HG02938 (cell line): ENCODE measurements at regions not wholly inside any gene's neighbourhood (a gene's known extent, or its start where the extent isn't known, plus 50 kb on each side); places are given as distances from the start of the nearest gene placed in this dataset.
"Not testable (repeated sequence)": the region's sequence is repeated elsewhere in the genome, so short reads cannot be mapped to it uniquely, and the experiment has no call there.

ENCODE experiments used
- ATAC-seq: cut with Tn5 transposase; IDR thresholded peaks from one replicate; pipeline ENCODE4 v1.9.1; 2021; ENCODE audit warnings: mild to moderate bottlenecking, moderate library complexity; ENCODE audit not compliant: unreplicated experiment

DNA sequence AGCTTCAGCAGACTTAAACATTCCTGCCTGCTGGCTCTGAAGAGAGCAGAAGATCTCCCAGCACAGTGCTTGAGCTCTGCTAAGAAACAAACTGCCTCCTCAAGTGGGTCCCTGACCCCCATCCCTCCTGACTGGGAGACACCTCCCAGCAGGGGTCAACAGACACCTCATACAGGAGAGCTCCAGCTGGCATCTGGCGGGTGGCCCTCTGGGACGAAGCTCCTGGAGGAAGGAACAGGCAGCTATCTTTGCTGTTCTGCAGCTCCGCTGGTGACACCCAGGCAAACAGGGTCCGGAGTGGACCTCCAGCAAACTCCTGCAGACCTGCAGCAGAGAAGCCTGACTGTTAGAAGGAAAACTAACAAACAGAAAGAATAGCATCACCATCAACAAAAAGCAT, 139.3 kb downstream of the ATXN7L3B start:
- ATAC-seq: not testable (repeated sequence)

DNA sequence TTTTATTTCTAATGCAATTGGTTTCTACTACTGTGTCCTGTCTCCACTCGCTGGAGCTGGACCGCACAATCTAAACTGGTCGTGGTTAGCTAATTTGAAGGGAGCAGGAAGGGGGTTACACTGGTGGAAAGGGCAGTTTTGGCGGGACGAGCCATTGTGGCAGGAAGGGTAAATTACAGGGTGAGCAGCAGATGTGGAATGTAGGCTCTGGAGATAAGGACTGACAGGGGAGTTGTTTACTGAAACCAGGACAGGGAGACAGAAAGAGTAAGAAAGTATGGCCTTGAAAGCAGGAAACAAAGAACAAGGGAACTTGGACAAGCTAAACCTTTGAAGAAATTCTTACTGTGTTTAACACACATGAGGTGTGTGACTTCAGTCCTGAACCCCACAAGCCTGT, 147.8 kb downstream of the ATXN7L3B start:
- no peak for ATAC-seq

- ATAC-seq: peak; percentile 55
These were observed 151.5 kb downstream of the ATXN7L3B start for GRCh38 chr12:74689071-74689655.

GRCh38 chr12:74689929-74690328, 152.3 kb downstream of the ATXN7L3B start:
- no peak for ATAC-seq

DNA sequence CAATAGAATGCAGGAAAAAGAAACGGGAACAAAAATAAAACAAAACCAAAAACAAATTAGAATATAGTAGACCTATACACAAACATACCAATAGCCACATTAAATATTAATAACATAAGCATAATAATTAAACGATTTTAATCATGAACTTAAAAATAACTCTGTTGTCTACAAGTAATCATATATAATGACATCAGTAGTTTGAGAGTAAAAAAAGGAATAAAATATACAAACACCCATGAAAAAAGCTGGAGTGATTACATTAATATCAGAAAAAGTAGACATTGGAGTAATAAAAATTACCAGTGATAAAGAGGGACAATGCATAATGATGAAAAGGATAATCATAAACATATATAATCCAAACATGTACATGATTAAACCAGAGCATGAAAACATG, 181.8 kb downstream of the ATXN7L3B start:
- no peak for ATAC-seq

DNA sequence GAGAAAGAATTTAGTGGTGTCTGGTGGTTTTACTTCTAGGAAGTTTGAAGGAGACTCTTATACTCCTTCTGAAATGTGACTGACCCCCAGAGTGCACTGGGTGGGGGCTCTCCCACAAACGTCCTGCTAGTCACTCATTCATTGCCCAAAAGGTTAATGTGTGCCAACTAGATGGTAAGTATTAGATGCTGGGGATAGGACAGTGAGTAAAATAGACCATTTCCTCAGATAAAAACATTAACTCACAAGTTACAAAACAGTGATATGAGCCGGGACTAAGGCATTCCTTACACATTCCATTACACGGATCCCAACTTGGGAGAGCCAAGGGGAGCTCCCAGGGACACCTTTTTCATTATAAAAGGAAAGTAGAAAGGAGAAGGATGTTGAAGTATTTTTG, 185.1 kb downstream of the ATXN7L3B start:
- ATAC-seq: peak; percentile 48

DNA sequence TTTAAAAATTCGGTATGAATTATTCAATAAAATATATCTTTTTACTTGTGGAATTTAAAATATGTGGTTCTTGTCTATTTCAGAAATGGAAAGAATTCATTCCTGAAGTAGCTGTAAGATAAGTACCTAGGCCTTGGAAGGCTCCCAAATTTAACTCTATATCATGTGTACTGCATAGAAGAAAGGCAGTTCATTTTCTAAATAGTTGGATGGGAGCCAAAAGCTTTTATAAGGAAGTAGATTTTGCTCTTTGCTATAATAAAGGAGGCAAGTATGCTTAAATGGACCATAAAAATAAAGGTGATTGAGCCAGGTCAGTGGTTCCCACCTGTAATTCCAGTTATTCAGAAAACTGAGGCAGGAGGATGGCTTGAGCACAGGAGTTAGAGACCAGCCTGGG, 187.5 kb downstream of the ATXN7L3B start:
- ATAC-seq: no peak

GRCh38 chr12:74728006-74728405, 190.4 kb downstream of the ATXN7L3B start:
- no peak for ATAC-seq

DNA sequence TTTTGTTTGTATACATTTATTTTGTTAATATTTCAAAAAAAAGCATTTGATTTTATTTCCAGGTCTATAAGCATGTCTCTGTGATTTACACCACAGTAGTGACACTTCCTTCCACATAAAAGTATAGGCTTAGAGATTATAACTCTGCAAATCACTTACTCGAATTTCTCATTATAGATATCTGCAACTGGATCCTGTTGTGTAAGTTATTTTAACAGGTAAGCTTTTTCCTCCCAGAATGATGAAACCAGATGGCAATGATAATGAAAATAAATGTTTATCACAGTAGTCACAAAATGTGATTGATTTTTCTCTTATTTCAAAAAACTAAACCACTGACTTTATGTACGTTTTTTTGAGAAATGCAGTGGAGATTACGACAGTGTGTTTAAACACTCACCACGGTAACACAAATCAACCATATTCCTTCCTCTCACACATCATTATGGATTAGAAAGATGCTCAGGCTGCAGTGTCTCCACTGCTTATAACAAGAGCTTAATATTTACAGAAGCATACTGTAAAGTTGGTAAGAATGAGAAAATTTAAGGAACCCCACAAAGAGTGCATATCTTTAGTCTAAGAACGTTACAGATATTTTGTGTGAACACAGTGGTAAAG, 194.6 kb downstream of the ATXN7L3B start:
- ATAC-seq: no peak

DNA sequence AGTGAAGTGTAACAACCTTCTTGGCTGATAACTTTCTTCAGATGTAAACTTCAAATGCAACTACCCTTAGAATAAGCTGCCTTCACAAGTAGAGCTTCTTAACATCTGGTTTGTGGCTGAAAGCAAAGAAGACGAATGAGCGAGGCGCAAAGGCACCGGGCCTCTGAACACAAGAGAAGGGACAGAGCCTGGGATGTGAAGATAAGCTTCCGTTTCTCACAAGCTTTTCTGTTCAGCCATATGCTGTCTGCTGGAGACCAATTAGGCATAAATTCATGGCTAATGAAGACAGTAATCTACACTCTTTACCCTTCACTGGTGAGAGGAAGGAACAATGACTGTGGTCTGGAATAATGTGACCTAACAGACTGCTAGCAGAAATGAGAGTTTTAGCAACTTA, 195.2 kb downstream of the ATXN7L3B start:
- no peak for ATAC-seq

DNA sequence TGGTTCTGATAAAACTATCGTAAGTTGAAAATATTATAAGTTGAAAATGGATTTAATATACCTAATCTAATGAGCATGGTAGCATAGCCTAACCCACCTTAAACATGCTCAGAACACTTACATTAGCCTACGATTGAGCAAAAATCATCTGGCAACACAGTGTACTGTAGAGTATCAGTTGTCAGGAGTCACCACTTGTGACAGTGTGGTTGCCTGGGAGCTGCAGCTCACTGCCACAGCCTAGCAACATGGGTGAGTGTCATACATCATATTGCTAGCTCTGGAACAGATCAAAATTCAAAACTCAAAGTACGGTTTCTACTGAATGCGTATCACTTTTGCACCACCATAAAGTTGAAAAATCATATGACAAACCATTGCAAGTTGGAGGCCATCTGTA, 203.5 kb downstream of the ATXN7L3B start:
- ATAC-seq: no peak

GRCh38 chr12:74747305-74747704, 209.7 kb downstream of the ATXN7L3B start:
- no peak for ATAC-seq

- ATAC-seq: no peak
These were observed 213.8 kb downstream of the ATXN7L3B start for GRCh38 chr12:74751441-74751840.

DNA sequence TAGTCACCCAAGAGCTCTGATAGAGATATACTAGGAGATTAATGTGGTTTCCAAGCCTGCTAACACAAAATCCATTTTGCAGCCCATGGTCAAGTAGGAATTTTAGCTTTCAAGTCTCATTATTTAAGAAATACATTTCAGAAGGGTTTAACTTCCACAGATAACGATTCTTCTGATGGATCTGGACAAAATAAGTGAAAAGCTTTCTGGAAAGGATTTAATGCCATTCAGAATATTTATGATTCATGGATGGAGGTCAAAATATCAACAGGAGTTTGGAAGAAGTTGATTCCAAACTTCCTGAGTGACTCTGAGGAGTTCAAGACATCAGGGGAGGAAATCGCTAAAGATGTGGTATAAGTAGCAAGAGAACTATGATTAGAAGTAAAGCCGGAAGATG, 214.6 kb downstream of the ATXN7L3B start:
- no peak for ATAC-seq

DNA sequence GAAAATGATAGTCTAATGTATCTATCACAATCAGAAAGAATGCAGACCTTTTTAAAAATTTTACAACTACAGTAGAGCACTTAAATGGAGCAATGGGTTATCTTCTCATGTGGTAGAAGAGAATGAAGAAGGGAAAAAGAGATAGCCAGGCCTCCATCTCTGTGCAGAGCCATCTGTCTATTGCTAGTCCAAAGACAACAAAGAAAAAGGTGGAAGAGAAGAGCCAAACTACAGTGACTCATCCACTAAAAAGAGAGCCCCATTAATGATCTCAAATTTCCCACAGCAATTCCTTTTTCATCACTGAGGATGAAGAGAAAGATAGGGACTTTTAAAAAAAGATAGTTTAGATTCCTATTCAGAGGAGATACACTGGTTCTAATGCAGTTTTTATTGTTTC, 232.9 kb downstream of the ATXN7L3B start:
- ATAC-seq: no peak

DNA sequence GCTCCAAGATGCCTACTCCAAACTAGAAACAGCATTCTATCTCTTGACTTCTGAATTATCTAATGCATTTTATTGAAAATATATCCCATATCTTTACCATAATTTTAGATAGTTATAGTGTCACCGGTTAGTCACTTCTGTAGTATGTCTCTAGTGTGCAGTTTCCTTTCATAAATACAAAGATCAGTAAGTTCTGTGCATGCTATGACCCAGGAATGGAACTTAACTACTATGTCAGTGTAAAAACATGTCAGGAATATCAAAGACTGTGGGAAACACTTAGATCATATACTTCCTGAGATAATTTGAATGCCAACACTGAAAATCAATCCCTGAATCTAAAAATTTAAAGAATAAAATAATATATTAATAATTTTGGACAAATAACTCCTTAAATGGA, 237.6 kb downstream of the ATXN7L3B start:
- no peak for ATAC-seq

GRCh38 chr12:74776378-74776777, 238.7 kb downstream of the ATXN7L3B start:
- no peak for ATAC-seq

- no peak for ATAC-seq
These were observed 242.7 kb downstream of the ATXN7L3B start for GRCh38 chr12:74780182-74780849.

DNA sequence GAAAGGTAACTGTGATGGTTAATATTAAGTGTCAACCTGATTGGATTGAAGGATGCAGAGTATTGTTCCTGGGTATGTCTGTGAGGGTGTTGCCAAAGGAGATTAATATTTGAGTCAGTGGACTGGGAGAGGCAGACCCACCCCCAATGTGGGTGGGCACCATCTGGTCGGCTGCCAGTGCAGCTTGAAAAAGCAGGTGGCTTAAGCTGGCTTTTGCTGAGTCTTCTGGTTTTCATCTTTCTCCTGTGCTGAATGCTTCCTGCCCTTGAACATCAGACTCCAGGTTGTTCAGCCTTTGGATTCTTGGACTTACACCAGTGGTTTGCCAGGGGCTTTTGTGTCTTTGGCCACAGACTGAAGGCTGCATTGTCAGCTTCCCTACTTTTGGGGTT, 243.2 kb downstream of the ATXN7L3B start:
- not testable (repeated sequence) for ATAC-seq

GRCh38 chr12:74781991-74782485, 244.4 kb downstream of the ATXN7L3B start:
- ATAC-seq: no peak

GRCh38 chr12:74790931-74791330, 253.3 kb downstream of the ATXN7L3B start:
- no peak for ATAC-seq

- no peak for ATAC-seq
These were observed 253.7 kb downstream of the ATXN7L3B start for GRCh38 chr12:74791365-74791764.
